Right cardiac atrium (tissue), 5 donors: ENCODE measurements at regions not wholly inside any gene's neighbourhood (a gene's known extent, or its start where the extent isn't known, plus 50 kb on each side); places are given as distances from the start of the nearest gene placed in this dataset.

Experiments used
- ATAC-seq, 2 donors: fragments of 200-7000 bp; cut with Tn5 transposase; one replicate each; pipeline versions ENCODE4 v1.8.0 to v1.9.1; 2020; ENCODE audit warnings: moderate library complexity in 2 of 2, mild to moderate bottlenecking in 1 of 2
- DNase-seq, 3 donors: peaks; one replicate each; pipeline ENCODE4 v3.0.0-alpha.2; 2020
- H3K27ac ChIP-seq: one replicate; pipeline ENCODE4 v1.5.1; 2013; ENCODE audit warnings: mild to moderate bottlenecking, low read length, control low read depth, moderate library complexity
- H3K27me3 ChIP-seq: one replicate; pipeline ENCODE4 v1.6.1; 2013; ENCODE audit not compliant: control insufficient read depth, insufficient read depth
- H3K4me1 ChIP-seq: one replicate; pipeline ENCODE4 v1.6.1; 2013; ENCODE audit warnings: low read length; ENCODE audit not compliant: control insufficient read depth, insufficient read depth
- H3K4me3 ChIP-seq: one replicate; pipeline ENCODE4 v1.5.1; 2013; ENCODE audit warnings: low read length, control low read depth
- H3K9me3 ChIP-seq: one replicate; pipeline ENCODE4 v1.6.1; 2013; ENCODE audit warnings: low read length; ENCODE audit not compliant: control insufficient read depth
- WGBS: extraction: QIAGEN DNeasy Blood & Tissue Kit; methylation state at CpG from one replicate; pipeline ENCODE4 v1.1.7; 2013; 5-methylcytosine and 5-hydroxymethylcytosine counted together
- intact Hi-C, 4 donors: fragments of 100-400 bp; cut with DNase I; formaldehyde crosslinking; loops; one replicate each; pipeline versions ENCODE4 v1.11.0 to v1.14.0; 2022 to 2023
- donor health status: healthy with polysubstance abuse.
- donor health status: DM: no; HTN: yes; CAD: no.
- donor health status: DM: no; HTN: no; CAD: no.
- donor health status: DM: no; HTN: yes; CAD: no; lungs with severe emphysema.
- donor health status: DM: yes; HTN: yes; CAD: no.

DNA sequence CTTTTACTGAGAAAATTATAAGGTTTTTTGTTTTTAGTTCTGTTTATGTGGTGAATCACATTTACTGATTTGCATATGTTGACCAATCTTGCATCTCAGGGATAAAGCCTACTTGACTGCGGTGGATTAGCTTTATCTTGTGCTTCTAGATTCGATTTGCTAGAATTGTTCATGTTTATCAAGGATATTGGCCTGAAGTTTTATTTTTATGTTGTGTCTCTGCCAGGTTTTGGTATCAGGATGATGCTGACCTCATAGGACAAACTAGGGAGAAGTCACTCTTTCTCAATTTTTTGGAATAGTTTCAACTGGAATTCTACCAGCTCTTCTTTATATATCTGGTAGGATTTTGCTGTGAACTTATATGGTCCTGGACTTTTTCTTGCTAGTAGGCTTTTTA, 504.8 kb downstream of the ETS1 start:
- 51% methylated on average over 2 of the region's 2 CpGs for WGBS
- no peaks in the 10 kb centered on the region for H3K9me3 ChIP-seq
- H3K4me1 ChIP-seq: no peaks in the 10 kb centered on the region
- ATAC-seq (no peak), DNase-seq (no peak)
- intact Hi-C loops: no loop called here
- H3K27ac ChIP-seq: no peak overlapping the region
- H3K27me3 ChIP-seq: no peaks in the 10 kb centered on the region
- no peak overlapping the region for H3K4me3 ChIP-seq

DNA sequence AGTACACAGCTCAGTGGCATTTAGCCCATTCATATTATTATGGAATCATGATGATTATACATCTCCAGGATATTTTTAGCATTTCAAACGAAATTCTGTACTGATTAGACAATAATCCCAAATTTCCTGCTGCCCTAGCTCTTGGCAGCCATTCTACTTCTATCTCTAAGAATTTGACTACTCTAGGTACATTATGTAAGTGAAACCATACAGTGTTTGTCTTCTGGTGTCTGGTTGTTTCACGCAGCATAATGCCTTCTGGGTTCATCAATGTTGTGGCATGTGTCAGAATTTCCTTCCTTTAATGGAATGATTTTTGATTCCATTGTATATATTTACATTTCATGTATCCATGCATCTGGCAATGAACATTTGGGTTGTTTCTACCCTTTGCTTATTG, 517.7 kb downstream of the ETS1 start:
- ATAC-seq (no peak), DNase-seq (no peak)
- H3K27ac ChIP-seq: no peak overlapping the region
- H3K4me3 ChIP-seq: no peak overlapping the region
- no peaks in the 10 kb centered on the region for H3K27me3 ChIP-seq
- 50% methylated on average over 2 of the region's 2 CpGs for WGBS
- intact Hi-C loops: no loop called here
- no peaks in the 10 kb centered on the region for H3K4me1 ChIP-seq
- no peaks in the 10 kb centered on the region for H3K9me3 ChIP-seq

DNA sequence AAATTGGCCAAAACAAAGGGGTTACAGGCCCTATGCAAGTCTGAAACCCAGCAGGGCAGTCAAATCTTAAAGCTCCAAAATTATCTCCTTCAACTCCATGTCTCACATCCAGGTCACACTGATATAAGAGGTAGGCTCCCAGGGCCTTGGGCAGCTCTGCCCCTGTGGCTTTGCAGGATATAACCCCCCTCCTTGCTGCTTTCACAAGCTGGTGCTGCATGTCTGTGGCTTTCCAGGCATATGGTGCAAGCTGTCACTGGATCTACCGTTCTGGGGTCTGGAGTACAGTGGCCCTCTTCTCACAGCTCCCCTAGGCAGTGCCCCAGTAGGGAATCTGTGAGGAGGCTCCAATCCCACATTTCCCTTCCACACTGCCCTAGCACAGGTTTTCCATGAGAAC, 519.6 kb downstream of the ETS1 start:
- DNase-seq (no peak), ATAC-seq (no peak)
- no peaks in the 10 kb centered on the region for H3K4me1 ChIP-seq
- intact Hi-C loops: no loop called here
- H3K27me3 ChIP-seq: no peaks in the 10 kb centered on the region
- H3K27ac ChIP-seq: no peak overlapping the region
- 67% methylated on average over 1 of the region's 1 CpG for WGBS
- H3K4me3 ChIP-seq: no peak overlapping the region
- no peaks in the 10 kb centered on the region for H3K9me3 ChIP-seq

DNA sequence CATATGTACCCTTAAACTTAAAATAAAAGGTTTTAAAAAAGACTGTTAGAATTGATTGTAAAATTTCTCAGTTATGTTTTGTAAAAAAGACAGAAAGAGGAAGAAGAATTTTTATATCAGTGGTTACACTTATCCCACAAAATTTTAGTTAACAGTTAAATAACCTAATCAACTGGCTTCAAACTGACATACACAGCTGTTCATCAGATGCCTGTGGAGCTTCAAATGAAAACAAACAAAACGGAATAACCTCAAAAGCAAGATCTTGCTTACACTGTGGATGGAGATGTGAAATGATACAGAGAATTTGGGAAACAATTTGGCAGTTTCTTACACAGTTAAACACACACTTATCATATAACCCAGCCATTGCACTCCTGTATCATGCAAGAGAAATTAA, 521.0 kb downstream of the ETS1 start:
- H3K27ac ChIP-seq: no peak overlapping the region
- H3K4me3 ChIP-seq: no peak overlapping the region
- WGBS: 69% methylated on average over 1 of the region's 1 CpG
- H3K27me3 ChIP-seq: no peaks in the 10 kb centered on the region
- ATAC-seq (no peak), DNase-seq (no peak)
- intact Hi-C loops: no loop called here
- no peaks in the 10 kb centered on the region for H3K9me3 ChIP-seq
- H3K4me1 ChIP-seq: no peaks in the 10 kb centered on the region

DNA sequence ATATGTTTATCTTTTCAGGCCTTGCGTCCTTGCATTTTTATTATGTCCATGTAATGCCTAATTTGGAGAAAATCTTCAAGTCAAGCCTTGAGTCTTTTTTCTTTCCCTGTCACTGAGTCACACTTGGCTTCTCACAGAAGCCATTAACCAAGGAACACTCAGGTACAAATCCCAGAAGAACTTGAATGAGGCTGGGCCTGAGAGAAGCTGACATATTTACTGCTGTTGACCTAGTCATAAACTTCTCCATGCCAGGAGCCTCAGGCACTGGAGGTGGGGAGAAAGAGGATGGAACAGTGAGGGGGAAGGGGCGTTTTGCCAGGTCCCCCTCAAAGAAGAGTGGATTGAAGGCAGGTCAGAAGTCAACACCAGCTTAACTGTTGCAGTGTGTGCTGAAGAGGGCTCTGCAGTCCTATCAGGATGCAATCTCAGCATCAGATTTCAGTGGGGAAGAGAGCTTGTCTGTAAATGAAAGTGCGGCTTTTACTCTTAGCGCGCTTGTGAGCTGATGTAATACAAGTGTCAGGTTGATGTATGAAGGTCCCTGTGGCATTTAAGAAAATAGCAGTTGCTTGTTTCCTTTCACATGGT, 526.0 kb downstream of the ETS1 start:
- whole genome bisulfite sequencing: 65% methylated on average over 5 of the region's 5 CpGs

DNA sequence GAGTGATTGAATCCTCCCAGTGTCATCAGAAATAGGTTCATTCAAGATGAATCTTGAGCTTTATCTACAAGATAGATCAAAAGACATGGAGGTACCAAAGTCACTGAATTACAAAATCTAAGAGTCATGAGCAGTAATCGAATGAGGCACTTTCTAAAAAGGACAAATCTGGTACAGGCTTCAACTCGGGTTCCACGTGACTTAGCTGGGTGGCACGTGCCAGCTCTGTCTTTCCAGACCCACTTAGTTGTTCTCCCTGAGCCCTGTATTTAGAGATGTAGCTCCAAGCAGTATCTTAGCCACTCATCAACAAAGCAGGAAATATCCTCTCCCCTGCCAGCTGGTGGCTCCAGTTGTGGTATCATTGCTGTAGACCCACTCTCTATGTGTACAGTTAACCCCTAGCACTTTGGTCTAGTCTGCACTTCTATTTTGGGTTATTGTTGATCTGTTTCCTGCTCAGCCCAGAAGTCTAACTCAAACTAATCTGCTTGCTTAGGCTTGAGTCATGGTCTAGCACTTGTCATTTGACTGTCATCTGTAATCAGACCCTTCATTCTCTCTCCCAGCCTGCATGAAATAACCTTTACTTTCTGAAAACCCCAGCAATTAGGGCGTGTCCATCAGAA, 528.7 kb downstream of the ETS1 start:
- H3K4me1 ChIP-seq: no peaks in the 10 kb centered on the region
- ATAC-seq (no peak), DNase-seq (no peak)
- H3K27ac ChIP-seq: no peak overlapping the region
- intact Hi-C loops: no loop called here
- no peaks in the 10 kb centered on the region for H3K9me3 ChIP-seq
- H3K4me3 ChIP-seq: no peak overlapping the region
- H3K27me3 ChIP-seq: no peaks in the 10 kb centered on the region
- WGBS: 92% methylated on average over 5 of the region's 5 CpGs

More for the DNA sequence above, 526.0 kb downstream of the ETS1 start:
- intact Hi-C loops: no loop called here
- Histone ChIP-seq H3K27me3 (no peaks in the 10 kb centered on the region), H3K27ac (no peak overlapping the region), H3K4me3 (no peak overlapping the region), H3K4me1 (no peaks in the 10 kb centered on the region), H3K9me3 (no peaks in the 10 kb centered on the region)
- ATAC-seq (no peak), DNase-seq (no peak)

DNA sequence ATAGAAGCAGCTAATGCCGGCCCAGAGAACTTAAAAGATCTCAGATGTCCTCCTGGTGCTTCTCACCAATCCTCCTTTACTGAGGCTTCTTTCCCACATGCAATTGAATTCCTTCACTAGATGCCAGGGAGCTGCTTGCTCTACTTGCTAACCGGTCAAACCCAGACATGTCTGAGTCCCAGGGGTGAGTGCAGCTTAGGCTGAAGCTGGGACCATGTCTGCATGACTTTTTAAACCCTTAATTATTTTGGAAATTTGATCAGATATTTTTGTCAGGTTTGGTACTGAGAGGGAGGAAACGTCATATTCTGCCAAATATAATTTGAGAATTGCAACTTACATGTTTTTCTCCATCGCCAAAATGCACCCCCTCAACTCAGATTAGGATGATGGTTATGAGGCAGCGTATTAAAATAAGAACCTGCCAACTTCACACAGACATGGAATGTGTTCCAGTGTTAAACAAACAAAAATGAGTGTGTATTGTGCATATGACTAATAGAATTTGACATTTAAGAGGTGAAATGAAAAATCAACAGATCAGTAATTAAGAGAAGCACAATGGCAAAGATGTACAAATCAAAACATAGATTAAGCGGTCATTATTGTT, 529.5 kb downstream of the ETS1 start:
- no peaks in the 10 kb centered on the region for H3K27me3 ChIP-seq
- no peaks in the 10 kb centered on the region for H3K4me1 ChIP-seq
- 71% methylated on average over 6 of the region's 6 CpGs for WGBS
- H3K9me3 ChIP-seq: no peaks in the 10 kb centered on the region
- no peak for ATAC-seq
- no peak overlapping the region for H3K27ac ChIP-seq
- no peak overlapping the region for H3K4me3 ChIP-seq
- intact Hi-C loops: no loop called here
- DNase-seq: no peak

DNA sequence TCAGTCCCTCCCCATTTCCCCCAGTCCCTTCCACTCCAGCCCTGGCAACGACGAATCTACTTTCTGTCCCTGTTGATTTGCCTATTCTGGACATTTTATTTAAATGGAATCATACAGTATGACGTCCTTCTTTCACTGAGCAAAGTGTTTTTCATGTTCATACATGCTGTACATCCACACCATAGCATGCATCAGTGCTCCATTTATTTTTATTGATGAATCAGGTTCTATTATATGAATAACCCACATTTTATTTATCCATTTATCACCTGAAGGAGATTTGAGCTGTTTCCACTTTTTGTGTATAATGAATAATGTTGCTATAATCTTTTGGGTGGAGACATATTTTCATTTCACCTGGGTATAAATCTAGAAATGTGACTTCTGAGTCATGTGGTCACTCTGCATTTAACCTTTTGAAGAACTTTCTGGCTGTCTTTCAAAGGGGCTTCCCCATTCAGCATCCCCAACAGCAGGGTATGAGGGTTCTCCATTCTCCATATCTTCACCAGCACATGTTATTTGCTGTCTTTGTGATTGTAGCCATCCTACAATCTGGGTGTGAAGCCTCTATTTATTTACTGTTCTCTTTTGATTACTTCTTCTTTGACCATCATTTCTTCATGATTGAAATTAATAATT, 531.7 kb downstream of the ETS1 start:
- intact Hi-C loops: no loop called here
- Histone ChIP-seq H3K9me3 (no peaks in the 10 kb centered on the region), H3K27ac (no peak overlapping the region), H3K4me1 (no peaks in the 10 kb centered on the region), H3K27me3 (no peaks in the 10 kb centered on the region), H3K4me3 (no peak overlapping the region)
- WGBS: 81% methylated on average over 3 of the region's 3 CpGs
- ATAC-seq (no peak), DNase-seq (no peak)

DNA sequence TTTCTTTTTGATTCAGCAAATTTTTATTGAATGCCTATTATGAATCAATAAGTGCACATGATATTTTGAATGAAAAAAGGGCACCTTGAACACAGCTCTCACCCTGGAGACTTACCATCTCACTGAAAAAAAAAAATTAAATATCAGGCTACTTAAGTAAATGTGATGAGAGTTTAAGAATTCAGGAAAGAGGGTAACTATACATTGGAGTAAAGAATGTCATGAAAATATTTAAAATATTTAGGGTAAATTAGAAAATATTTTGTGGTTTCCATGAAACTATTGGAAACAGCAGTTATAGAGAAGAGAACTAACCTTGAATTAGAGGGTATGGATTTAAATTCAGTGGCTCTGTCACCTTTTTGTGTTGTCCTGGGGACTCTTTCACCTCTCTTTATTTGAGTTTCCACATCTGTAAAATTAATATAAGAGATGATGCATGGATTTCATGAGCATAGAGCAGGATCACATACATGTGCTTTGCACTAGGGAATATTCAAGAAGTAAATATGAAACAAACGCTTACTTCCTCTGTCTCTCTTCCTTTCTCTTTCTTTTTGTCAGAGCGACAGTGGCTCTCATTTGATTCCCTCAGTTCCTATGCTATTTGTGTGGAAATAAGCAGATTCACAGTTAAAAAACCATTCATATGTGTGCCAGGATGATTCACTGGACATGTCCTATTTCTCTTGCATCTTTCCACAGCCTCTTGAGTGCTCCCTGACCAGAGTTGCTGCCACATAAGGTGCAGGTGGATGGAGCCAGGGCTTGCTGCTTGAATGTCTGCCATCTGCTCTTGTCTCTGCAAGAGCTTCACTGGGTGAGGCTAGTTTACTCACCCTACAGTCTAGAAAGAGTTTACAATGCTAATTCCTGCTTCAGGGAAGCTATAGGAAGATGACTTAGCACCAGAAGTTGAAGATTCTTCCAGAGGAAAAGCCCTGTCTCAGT, 533.1 kb downstream of the ETS1 start:
- H3K27me3 ChIP-seq: no peaks in the 10 kb centered on the region
- DNase-seq: no peak
- intact Hi-C loops: no loop called here
- no peak overlapping the region for H3K27ac ChIP-seq
- H3K4me3 ChIP-seq: no peak overlapping the region
- 68% methylated on average over 2 of the region's 2 CpGs for WGBS
- no peaks in the 10 kb centered on the region for H3K9me3 ChIP-seq
- H3K4me1 ChIP-seq: no peaks in the 10 kb centered on the region
- ATAC-seq: no peak

DNA sequence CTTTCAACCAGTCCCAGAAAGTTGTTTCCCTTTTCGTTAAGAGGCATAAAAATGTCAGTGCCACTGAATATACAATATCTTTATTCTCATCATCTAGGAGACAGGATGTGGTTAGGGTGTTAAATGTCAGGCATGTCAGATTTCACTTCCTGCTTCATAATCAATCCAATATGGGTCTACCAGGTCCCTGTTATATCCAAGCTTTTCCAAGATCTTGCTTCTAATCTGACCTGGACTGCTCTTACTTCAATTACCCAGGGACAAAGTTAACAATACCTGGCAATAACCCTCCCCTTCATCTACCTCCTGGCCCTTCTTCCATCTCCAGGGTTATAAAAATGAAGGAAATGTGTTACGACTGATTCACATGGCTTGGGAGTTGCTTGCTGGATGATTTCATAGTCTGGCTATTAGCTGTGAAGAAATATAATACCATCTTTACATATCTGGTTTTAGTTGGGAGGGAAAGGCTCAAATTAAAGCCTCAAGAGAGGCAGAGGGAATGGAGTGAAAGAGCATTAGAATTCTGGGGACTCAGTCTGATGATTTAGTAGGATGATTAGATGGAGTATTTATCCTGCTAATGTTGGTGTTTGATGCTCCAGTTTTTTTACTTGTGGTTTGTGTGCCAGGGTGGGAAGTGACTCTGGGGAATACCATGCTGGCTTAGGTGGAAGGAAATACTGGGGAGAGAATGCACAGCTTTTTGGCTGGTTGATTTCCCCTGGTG, 534.3 kb downstream of the ETS1 start:
- WGBS: 45% methylated on average over 2 of the region's 2 CpGs
- ATAC-seq: no peak
- H3K9me3 ChIP-seq: no peaks in the 10 kb centered on the region
- no peaks in the 10 kb centered on the region for H3K4me1 ChIP-seq
- no peak overlapping the region for H3K4me3 ChIP-seq
- H3K27ac ChIP-seq: no peak overlapping the region
- H3K27me3 ChIP-seq: no peaks in the 10 kb centered on the region
- intact Hi-C loops: no loop called here
- no peak for DNase-seq
